NCI-H524 treated with DMSO at 0.1 percent for 48 hours (cell line): ENCODE measurements at regions not wholly inside any gene's neighbourhood (a gene's known extent, or its start where the extent isn't known, plus 50 kb on each side); places are given as distances from the start of the nearest gene placed in this dataset.

ENCODE experiments used
- DNase-seq: peaks from one replicate; lab custom pipeline; 2025; lab: John Stamatoyannopoulos, UW

- no peak for DNase-seq
Measured at GRCh38 chr3:34296796-34297195, 498.4 kb downstream of the PDCD6IP start.

GRCh38 chr3:34298653-34299052 is 500.2 kb downstream of the PDCD6IP start:
- no peak for DNase-seq

GRCh38 chr3:34300621-34301020 is 502.2 kb downstream of the PDCD6IP start:
- DNase-seq, result no peak

GRCh38 chr3:34301313-34301712 is 502.9 kb downstream of the PDCD6IP start:
- no peak for DNase-seq

DNA sequence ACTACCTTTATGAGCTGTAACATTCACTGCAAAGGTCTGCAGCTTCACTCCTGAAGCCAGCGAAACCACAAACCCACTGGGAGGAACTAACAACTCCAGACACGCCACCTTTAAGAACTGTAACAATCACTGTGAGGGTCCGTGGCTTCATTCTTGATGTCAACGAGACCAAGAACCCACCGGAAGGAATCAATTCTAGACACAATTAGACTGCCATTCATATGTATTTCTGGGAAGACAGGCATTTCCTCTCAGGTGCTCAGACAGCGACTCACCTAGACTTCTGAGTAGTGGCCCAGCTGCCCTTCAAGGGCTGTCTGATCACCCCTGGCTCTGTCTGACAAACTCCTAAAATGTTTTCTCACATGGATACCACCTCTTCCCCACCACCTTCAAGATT is 506.8 kb downstream of the PDCD6IP start:
- DNase-seq, result no peak

GRCh38 chr3:34312684-34313083 is 514.3 kb downstream of the PDCD6IP start:
- no peak for DNase-seq

DNA sequence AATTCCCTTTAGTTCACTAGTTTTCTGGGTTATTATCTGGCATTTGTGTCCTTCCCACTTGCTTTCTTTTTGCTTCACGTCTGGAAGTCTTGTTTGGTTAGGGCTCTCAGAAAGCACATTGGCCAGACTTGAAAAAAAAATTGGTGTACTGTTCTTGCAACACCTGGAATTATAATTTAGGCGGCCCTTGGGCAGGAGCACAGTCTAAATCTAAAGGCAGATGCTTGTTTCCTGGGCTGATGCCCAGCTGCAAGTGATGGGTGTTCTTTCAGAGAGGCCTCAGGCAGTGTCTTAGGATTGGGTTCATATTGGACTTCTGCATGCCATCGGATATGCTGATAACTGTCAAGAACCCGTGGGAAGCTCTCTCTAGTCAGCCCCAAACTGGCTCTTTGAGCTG is 521.5 kb downstream of the PDCD6IP start:
- DNase-seq, result no peak

GRCh38 chr3:34323517-34323916 is 525.1 kb downstream of the PDCD6IP start:
- DNase-seq, result no peak

DNA sequence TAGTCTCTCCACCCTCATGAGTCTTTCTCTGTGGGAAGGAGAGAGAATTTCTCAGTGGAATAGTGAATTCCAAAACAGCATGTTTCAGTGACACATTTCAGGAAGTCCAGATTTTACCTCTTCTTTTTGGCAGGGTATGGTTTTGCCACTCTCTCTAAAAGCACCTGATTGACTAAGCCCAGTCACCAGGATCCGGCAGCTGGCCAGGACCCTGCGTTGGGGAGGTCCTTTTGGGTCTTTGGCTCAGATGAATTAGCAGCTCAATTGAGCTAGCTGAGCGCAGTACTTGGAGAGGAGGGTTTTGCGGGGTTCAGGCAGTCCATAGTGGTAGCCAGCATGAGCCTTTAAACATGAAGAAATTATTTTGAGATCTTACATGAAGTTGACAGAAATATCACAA is 548.2 kb downstream of the PDCD6IP start:
- DNase-seq, result no peak

DNA sequence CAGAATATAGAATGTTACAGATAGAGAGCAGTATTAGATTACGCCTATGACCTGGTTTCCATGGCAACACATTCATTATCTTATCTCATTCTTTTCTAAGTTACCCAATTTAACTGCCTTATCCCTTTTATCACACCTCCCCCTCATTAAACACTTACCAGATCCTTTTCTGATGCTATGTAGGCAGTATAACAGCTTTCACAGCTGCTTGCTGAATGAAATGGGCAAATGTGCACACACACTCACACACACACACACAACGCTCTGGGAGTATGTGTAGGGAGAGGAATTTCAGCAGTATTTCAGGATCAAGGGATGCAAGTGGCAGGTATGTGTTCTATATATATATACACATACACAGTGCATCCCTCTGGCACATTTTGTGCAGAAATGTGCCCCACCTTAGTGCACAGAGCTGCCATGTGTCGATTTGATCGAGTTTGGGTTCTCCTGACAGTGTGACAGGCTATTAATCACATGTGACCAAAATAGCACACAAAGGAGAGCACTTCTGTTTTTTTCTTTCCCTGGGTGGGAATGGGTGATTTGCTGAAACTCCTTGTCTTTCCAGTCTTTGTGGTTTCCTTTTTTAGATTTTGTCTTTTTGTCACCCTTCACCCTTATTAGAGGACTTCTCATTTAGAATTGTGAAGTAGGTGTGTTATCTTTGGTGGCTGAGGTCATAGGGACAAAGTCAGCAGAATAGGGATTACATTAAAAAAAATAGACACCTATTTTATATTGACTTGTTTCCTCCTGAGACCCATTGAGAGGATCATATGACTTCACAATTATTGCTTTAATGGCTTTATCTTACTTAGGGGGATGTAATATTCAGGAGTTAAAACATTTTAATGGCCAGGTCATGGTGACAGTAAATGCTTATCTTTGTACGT is 553.7 kb downstream of the PDCD6IP start:
- no peak for DNase-seq

GRCh38 chr3:34352778-34353331 is 554.4 kb downstream of the PDCD6IP start:
- DNase-seq, result no peak

DNA sequence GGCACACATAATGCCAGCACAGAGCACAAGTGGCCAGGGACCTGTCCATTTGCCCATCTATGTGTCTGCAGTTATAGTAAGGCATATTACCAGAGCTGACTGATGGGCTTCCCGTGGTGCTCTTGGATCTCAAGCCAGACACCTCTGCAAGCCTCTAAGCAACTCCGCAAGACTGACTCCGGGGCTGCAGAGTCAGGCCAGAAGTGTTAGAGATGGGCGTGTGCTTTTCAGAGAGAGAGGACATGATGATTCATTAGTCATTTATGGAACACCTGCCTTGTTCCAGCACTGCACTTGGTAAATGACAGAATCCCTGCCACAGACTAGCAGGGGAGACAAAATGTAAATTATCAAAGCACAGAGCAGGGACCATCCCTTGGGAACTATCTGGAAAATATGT is 559.0 kb downstream of the PDCD6IP start:
- no peak for DNase-seq

DNA sequence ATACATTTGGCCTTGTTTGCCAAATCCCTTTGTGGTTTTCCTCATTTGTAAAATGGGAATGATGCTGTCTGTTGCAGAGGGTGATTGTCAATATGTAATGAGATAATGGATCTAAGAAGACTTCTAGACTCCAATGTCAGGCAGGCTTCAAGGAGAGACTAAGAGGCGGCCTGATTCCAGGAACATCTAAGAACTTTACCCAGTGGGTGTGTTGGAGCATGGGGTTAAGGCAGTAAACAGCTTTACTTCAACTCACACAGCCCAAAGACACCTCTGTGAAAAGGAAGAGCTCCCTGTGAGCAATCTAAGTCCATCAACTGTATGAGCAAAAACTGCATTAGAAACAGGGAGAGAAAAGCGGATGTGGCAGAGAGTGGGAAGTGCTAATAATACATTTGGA is 560.6 kb downstream of the PDCD6IP start:
- no peak for DNase-seq

DNA sequence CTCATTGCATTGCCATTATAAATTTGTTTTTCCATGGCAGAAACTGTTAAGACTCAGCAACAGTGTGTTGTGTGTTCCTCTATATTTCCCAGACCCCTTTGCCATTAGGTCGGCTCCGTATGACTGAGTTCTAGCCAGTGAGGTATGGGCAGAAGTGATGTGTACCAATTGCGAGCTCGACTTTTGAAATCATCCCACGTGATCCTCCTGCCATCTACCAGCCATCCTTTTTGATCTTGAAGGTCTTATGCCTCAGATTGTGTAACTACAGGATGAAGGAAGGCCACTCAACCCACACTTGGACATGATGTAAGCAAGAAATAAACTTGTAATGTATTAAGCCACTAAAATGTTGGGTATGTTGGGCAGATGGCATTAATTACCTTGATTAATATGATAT is 562.3 kb downstream of the PDCD6IP start:
- DNase-seq, result no peak

DNA sequence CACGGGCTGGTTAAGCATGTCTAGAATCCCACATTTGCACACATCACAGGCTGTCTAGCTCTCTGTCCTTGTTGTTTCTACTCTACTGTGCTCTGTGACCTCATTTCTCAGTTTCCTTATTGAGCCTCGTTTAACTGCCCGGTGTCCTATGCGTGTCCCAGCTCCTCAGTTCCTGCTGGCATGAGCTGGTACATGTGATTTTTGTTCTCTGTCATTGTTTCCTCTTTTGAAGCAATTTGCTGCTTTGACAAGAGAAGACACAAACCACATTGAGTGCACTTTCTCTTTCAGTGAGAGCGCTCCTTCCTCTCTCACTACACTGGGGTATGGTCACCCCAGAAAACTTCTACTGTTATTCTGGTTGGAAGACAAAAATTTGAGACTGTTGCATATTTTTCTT is 563.5 kb downstream of the PDCD6IP start:
- no peak for DNase-seq

GRCh38 chr3:34362910-34363309 is 564.5 kb downstream of the PDCD6IP start:
- no peak for DNase-seq

DNA sequence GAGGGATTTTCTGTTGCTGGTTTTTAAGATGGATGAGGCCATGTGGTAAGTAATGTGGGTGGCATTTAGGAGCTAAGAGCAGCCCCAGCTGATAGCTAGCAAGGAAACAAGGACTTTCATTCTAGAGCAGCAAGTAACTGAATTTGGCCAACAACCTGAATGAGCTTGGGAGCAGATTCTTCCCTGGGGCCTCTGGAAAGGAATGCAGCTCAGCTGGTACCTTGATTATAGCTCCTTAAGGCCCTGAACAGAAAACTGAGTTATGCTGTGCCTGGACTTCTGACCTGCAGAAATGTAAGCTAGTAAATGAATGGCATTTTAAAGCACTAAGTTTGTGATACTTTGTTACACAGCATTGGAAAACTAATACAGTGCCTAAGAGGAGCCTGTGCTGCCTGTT is 565.5 kb downstream of the PDCD6IP start:
- no peak for DNase-seq

DNA sequence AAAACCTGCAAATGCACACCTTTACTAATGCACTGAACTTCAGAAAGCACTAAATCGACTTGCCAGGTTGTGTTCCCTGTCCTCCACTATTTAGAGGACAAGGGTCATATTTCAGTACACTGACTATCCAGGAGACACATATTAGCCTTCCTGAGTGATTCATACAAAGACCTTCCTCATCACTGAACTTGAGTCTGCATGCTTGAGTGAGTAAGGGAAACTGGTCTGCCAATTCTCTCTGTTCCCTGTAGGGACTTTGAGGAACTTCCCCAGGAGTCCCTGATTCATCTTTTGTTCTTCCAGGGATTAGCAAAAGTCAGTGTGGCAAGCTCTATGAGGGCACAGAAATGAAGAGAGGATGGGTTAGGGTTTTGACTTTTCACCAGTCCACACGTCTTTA is 565.9 kb downstream of the PDCD6IP start:
- no peak for DNase-seq

DNA sequence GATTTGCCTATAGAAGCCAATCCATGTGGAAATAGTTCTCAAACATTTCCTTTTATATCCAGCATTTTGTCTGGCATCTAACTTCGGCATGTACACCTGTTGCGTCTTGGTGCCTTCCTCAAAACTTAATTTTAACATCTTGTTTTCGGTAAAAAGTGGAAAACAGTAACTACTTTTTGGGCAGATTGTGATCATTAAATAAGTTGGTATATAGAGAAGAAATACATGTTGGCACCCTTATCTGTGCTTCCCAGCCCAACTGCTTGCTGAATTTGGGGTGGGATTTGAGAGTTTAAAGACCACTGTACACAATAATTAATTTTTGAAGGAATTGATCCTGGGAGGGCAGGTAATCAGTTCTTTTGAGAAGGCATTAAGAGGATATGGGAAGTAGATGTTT is 566.8 kb downstream of the PDCD6IP start:
- no peak for DNase-seq

DNA sequence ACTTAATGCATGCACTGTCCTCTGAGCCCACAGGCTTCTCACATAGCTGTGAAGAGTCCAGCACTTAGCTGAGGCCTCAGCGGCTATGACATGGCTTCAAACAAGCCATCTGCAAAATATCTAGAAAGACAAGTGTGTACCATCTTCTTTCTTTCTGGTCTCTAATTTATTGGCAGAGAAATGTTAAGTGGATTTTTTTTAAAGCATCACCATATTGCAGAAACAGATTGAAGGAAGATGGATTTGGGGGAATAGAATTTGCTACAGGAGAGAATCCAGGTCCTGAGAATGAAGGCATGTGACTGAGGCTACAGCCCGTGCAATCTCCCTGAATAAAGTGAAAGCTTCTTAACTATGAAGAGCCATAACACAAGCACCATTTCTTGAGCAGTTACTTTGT is 567.3 kb downstream of the PDCD6IP start:
- DNase-seq, result no peak

- DNase-seq, result no peak
Measured at GRCh38 chr3:34367521-34367920, 569.1 kb downstream of the PDCD6IP start.

DNA sequence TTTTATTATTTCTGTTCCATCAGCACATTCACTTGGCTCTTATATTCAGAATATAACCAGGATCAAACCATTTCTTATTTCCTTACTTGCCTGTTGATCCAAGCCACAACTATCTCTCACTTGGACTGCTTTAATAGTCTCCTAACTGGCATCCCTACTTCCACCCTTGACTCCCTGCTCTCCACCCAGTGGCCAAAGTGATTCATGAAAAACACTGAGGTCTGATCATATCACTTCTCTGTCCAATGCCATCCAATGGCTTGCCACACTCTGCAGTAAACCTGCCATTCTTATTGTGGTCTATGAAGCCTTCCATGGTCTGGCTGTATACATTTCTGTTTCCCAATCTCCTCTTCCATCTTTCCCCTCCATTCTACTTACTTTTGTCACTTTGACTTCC is 576.1 kb downstream of the PDCD6IP start:
- DNase-seq, result no peak

GRCh38 chr3:34376691-34377090 is 578.3 kb downstream of the PDCD6IP start:
- no peak for DNase-seq

DNA sequence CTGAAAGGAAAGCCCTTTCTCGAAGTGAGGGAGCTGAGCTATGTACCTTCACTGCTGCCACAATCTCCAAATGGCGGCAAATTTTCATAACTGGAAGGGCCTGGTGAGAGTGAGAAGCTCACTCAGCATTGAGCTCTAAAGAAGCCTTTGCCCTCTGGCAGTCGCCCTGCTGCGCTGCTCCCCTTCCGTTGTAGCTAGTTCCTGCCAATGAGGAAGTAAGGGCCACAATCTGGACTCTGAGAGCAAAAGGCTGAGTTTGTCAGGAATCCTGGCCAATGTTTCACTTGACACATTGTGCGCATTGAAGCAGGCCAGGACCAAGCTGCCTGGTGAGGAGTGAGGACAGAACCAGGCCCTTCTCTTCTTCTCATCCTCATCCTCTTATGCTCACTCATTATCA is 579.5 kb downstream of the PDCD6IP start:
- DNase-seq, result no peak
